HG02870 (cell line): ENCODE measurements at regions not wholly inside any gene's neighbourhood (a gene's known extent, or its start where the extent isn't known, plus 50 kb on each side); places are given as distances from the start of the nearest gene placed in this dataset.

Experiments used
- ATAC-seq: cut with Tn5 transposase; IDR thresholded peaks from one replicate; pipeline ENCODE4 v1.9.1; 2021; ENCODE audit warnings: mild to moderate bottlenecking, moderate library complexity; ENCODE audit not compliant: unreplicated experiment

- ATAC-seq = no peak
These were observed 51.0 kb upstream of the BARX2 start for GRCh38 chr11:129324533-129325175.

- no peak for ATAC-seq
These were observed 51.6 kb upstream of the BARX2 start for GRCh38 chr11:129323896-129324502.

GRCh38 chr11:129322941-129323340 is 52.7 kb upstream of the BARX2 start:
- no peak for ATAC-seq

GRCh38 chr11:129321076-129321475 is 54.6 kb upstream of the BARX2 start:
- no peak for ATAC-seq

GRCh38 chr11:129320494-129320893 is 55.2 kb upstream of the BARX2 start:
- no peak for ATAC-seq

DNA sequence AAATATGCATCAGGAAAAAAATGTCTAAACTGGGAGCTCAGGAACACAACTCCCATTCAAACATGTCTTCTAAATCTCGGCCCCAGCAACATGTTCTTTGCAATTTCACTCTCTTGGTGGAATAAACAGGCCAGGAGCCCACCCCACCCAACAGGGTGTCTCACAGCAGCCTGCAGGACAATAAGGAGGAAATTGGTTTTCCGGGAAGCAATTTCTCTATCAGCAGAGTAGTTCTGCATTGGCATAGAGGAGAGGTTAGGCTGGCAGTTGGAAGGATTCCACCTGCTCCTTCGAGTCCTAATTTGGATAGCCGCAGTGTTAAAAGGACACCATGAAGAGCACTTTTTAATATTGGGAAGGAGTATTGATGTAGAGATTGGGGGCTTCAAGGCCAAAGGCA is 55.9 kb upstream of the BARX2 start:
- ATAC-seq = no peak

- no peak for ATAC-seq
These were observed 56.4 kb upstream of the BARX2 start for GRCh38 chr11:129319201-129319600.

- no peak for ATAC-seq
These were observed 58.1 kb upstream of the BARX2 start for GRCh38 chr11:129317571-129317970.

GRCh38 chr11:129316781-129317180 is 58.9 kb upstream of the BARX2 start:
- ATAC-seq = no peak

DNA sequence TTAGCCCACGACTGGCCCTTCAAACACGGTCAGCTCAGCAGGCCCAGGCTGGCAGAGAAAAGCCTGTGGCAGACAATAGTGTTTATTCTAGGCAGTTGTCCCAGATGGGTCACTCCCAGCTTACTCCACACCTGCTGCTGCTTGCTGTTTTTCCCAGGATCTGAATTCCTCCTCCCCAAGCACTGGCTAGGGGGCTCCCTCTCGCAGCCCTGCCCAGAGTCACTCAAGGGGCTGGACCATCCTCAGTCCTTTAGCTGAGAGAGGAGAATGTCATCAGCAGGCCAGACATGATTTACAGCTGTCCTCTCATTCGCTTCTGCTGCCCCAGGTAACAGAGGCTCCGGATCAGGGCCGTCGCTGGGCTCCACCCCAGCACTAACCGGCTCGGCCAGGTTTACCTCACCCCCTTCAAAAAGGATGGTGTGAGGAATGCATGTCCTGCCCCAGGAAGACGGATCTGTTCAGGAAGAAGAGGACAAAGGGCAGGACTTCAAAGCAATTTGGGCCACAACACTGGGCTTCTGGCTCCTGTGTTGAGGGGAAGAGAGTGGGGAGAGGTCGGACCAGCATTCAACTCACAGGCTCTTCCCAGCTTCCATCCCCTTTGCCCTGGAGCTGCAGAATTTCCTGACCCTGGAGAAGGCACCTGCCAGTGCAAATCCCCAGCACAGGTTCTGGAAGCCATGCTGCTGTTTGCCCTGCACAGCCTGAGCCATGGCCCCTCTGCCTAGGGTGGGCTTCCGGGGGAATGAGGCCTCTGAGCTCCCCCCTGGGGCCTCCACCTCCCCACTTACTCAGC is 59.7 kb upstream of the BARX2 start:
- no peak for ATAC-seq

- no peak for ATAC-seq
These were observed 61.3 kb upstream of the BARX2 start for GRCh38 chr11:129314371-129314770.

GRCh38 chr11:129313541-129314297 is 61.9 kb upstream of the BARX2 start:
- no peak for ATAC-seq

- no peak for ATAC-seq
These were observed 62.7 kb upstream of the BARX2 start for GRCh38 chr11:129312730-129313503.

- no peak for ATAC-seq
These were observed 67.3 kb upstream of the BARX2 start for GRCh38 chr11:129308241-129308865.

GRCh38 chr11:129307162-129307561 is 68.5 kb upstream of the BARX2 start:
- ATAC-seq = no peak

GRCh38 chr11:129302386-129303101 is 73.1 kb upstream of the BARX2 start:
- no peak for ATAC-seq

DNA sequence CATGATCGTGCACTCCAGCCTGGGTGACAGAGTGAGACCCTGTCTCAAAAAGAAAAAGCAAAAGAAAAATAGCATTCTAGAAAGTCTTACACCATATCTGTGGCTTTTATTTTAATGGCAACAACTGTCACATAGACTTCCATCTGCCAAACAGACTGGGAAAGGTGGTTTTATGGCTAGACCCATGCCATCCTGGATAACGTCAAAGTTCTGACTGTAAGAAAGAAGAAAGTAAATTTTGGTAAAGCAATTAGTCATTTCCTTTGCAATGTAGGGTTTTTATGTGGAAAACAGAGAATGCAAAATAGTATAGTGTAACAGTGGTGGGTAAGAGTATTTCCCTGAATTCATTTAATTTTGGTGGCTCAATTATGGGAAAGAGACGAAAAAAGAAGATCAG is 75.5 kb upstream of the BARX2 start:
- no peak for ATAC-seq

DNA sequence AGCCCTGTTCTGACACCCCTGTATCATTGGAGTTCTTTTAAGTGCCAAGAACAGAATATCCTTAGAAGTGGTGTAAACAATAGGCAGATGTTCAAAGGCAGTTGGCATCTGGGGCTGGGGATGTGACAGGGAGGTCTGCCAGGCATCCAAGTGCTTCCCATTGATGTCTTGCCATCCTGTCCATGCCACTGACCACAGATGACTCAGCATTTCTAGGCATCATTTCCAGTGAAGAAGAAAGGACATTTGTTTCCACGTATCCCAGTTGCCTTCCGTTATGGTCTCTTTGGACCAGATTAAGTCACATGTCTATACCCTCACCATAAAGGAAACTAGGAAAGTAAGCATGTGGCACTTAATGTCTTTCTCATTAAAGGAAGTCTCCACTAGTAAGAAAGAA is 76.7 kb upstream of the BARX2 start:
- no peak for ATAC-seq

- no peak for ATAC-seq
These were observed 79.9 kb upstream of the BARX2 start for GRCh38 chr11:129295746-129296145.

- ATAC-seq = no peak
These were observed 82.9 kb upstream of the BARX2 start for GRCh38 chr11:129292771-129293170.
